ENCODE measurements at regions not wholly inside any gene's neighbourhood (a gene's known extent, or its start where the extent isn't known, plus 50 kb on each side); places are given as distances from the start of the nearest gene placed in this dataset.

DNA sequence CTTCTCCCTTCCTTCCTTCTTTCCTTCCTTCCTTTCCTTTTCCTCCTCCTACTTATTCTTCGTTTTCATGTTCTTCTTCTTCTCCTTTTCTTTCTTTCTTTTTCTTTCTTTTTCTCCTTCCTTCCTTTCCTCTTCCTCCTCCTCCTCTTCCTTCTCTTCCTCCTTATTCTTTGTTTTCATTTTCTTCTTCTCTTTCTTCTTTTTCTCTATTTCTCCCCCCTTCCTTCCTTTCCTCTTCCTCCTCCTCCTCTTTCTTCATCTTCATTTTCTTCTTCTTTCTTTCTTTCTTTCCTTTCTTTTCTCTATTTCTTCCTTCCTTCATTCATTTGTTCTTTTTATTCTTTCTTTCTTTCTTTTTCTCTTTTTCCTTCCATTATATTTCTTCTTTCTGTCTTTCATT lies 671.6 kb downstream of the IQCM start:
- no peaks in the 10 kb centered on the region for H3K27me3 Mint-ChIP-seq (ENCODE audit: unreplicated experiment)
- no peak overlapping the region for H3K27ac Mint-ChIP-seq (ENCODE audit: unreplicated experiment)
- H3K9me3 Mint-ChIP-seq (ENCODE audit: unreplicated experiment), result no peaks in the 10 kb centered on the region
- DNase-seq (ENCODE audit: extremely low spot score, unreplicated experiment), result no peak
- no peaks in the 10 kb centered on the region for H3K4me1 Mint-ChIP-seq (ENCODE audit: unreplicated experiment)
- TF ChIP-seq, protein P1, sequence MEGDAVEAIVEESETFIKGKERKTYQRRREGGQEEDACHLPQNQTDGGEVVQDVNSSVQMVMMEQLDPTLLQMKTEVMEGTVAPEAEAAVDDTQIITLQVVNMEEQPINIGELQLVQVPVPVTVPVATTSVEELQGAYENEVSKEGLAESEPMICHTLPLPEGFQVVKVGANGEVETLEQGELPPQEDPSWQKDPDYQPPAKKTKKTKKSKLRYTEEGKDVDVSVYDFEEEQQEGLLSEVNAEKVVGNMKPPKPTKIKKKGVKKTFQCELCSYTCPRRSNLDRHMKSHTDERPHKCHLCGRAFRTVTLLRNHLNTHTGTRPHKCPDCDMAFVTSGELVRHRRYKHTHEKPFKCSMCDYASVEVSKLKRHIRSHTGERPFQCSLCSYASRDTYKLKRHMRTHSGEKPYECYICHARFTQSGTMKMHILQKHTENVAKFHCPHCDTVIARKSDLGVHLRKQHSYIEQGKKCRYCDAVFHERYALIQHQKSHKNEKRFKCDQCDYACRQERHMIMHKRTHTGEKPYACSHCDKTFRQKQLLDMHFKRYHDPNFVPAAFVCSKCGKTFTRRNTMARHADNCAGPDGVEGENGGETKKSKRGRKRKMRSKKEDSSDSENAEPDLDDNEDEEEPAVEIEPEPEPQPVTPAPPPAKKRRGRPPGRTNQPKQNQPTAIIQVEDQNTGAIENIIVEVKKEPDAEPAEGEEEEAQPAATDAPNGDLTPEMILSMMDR (IDR thresholded peaks at IDR 0.05), result no peak
- no peak overlapping the region for H3K4me3 Mint-ChIP-seq (ENCODE audit: unreplicated experiment)
- no peaks in the 10 kb centered on the region for H3K36me3 Mint-ChIP-seq (ENCODE audit: unreplicated experiment)

DNA sequence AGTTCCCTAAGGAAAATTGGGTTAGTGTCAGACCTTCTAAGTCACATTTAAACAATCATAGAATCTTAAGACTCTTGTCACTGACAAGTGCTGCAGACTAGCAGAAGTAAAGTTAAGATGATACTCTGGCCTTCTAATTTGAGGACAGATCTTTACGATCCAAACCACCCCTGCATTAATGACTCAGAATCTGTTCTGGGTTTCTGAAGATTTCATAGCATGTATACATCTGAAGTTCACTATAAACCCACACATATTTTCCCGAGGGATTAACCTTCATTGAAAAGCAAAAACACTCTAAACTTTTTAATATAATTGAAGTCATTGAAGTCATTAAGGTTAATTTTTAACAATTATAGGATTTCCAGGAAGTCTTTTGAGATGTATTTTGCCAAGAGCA lies 674.3 kb downstream of the IQCM start:
- DNase-seq (ENCODE audit: extremely low spot score, unreplicated experiment), result no peak

GRCh38 chr4:149140841-149141240 lies 674.8 kb downstream of the IQCM start:
- DNase-seq (ENCODE audit: extremely low spot score, unreplicated experiment), result no peak
- no peak overlapping the region for H3K27ac Mint-ChIP-seq (ENCODE audit: unreplicated experiment)
- no peaks in the 10 kb centered on the region for H3K4me1 Mint-ChIP-seq (ENCODE audit: unreplicated experiment)
- TF ChIP-seq, protein P1 (IDR thresholded peaks at IDR 0.05), result no peak
- no peaks in the 10 kb centered on the region for H3K36me3 Mint-ChIP-seq (ENCODE audit: unreplicated experiment)
- no peaks in the 10 kb centered on the region for H3K9me3 Mint-ChIP-seq (ENCODE audit: unreplicated experiment)
- H3K4me3 Mint-ChIP-seq (ENCODE audit: unreplicated experiment), result no peak overlapping the region
- no peaks in the 10 kb centered on the region for H3K27me3 Mint-ChIP-seq (ENCODE audit: unreplicated experiment)

More for the DNA sequence above, 674.3 kb downstream of the IQCM start:
- TF ChIP-seq, protein P1 (IDR thresholded peaks at IDR 0.05), result no peak
- H3K27ac Mint-ChIP-seq (ENCODE audit: unreplicated experiment), result no peak overlapping the region
- H3K27me3 Mint-ChIP-seq (ENCODE audit: unreplicated experiment), result no peaks in the 10 kb centered on the region
- H3K36me3 Mint-ChIP-seq (ENCODE audit: unreplicated experiment), result no peaks in the 10 kb centered on the region
- no peaks in the 10 kb centered on the region for H3K4me1 Mint-ChIP-seq (ENCODE audit: unreplicated experiment)
- H3K9me3 Mint-ChIP-seq (ENCODE audit: unreplicated experiment), result no peaks in the 10 kb centered on the region
- H3K4me3 Mint-ChIP-seq (ENCODE audit: unreplicated experiment), result no peak overlapping the region

DNA sequence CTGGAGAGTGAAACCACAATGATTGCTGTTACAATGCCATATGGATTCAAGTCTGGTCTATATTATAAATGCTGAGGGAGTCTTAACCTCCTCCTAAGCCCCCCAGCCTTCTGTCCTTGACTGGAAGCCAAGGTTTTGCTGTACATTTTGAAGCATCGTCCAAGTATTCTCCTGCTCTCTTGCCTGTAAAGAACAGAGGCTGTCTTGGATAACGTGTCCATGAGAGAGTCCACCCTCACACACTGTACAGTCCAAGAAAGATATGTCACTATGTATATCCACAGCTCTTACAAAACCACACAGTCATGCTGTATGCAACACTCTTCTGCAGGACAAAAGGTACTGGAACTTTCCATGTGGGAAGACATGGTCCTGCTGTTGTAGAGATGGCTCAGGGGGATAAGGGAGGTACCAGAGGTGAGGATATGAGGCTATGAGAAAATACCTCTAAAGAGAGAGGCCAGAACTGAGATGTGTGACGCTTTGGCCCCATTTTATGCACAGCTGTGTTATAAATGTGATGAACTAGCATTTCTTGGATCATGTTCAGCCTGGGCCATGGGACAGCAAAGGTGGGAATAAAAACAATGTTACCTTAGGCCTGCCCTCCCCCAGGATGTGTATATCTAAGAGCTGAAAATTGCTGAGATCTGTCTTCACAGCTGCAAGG lies 678.6 kb downstream of the IQCM start:
- TF ChIP-seq, protein P1 (IDR thresholded peaks at IDR 0.05), result no peak

DNA sequence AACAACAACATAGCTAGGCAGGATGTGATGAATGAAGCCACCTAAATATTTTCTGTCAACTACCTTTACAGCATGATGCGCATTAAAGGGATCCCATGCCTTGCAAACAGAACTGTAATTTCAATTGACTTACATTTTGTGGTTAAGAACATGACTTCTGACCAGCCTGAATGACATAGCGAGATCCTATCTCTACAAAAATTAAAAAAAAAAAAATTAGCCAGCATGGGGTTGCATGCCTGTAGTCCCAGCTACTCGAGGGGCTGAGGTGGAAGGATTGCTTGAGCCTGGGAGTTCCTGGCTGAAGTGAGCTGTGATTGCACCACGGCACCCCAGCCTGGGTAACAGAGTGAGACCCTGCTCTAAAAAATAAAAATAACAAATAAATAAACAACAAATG lies 680.6 kb downstream of the IQCM start:
- Mint-ChIP-seq H3K9me3 (ENCODE audit: unreplicated experiment) (peaks cover 21% of the 10 kb centered on the region), H3K36me3 (ENCODE audit: unreplicated experiment) (no peaks in the 10 kb centered on the region), H3K4me3 (ENCODE audit: unreplicated experiment) (no peak overlapping the region), H3K4me1 (ENCODE audit: unreplicated experiment) (no peaks in the 10 kb centered on the region), H3K27me3 (ENCODE audit: unreplicated experiment) (no peaks in the 10 kb centered on the region), H3K27ac (ENCODE audit: unreplicated experiment) (no peak overlapping the region)
- no peak for DNase-seq (ENCODE audit: extremely low spot score, unreplicated experiment)
- TF ChIP-seq, protein P1 (IDR thresholded peaks at IDR 0.05), result no peak

More for the DNA sequence above, 678.6 kb downstream of the IQCM start:
- no peaks in the 10 kb centered on the region for H3K27me3 Mint-ChIP-seq (ENCODE audit: unreplicated experiment)
- H3K4me3 Mint-ChIP-seq (ENCODE audit: unreplicated experiment), result no peak overlapping the region
- no peak for DNase-seq (ENCODE audit: extremely low spot score, unreplicated experiment)
- peaks cover 21% of the 10 kb centered on the region for H3K9me3 Mint-ChIP-seq (ENCODE audit: unreplicated experiment)
- H3K27ac Mint-ChIP-seq (ENCODE audit: unreplicated experiment), result no peak overlapping the region
- H3K4me1 Mint-ChIP-seq (ENCODE audit: unreplicated experiment), result no peaks in the 10 kb centered on the region
- H3K36me3 Mint-ChIP-seq (ENCODE audit: unreplicated experiment), result no peaks in the 10 kb centered on the region

All from osteocyte (in vitro differentiated cells).